Stomach (tissue), 8 donors: ENCODE measurements at regions not wholly inside any gene's neighbourhood (a gene's known extent, or its start where the extent isn't known, plus 50 kb on each side); places are given as distances from the start of the nearest gene placed in this dataset.

Experiments used
- DNase-seq, 2 donors: peaks; one replicate each; pipeline versions ENCODE4 v3.0.0 to v3.0.0-alpha.2; 2013 to 2019
- H3K27ac ChIP-seq, 5 donors: fragments of 200-600 bp in 4 of 5; sonication (generic) in 4 of 5; one replicate each; pipeline ENCODE4 v1.5.1; 2013 to 2019; ENCODE audit warnings: mild to moderate bottlenecking in 1 of 5, moderate library complexity in 1 of 5
- H3K27me3 ChIP-seq, 3 donors: fragments of 200-600 bp; sonication (generic); one replicate each; pipeline ENCODE4 v1.5.1; 2017 to 2019; ENCODE audit warnings: mixed run types in 1 of 3
- H3K36me3 ChIP-seq, 4 donors: fragments of 200-600 bp; sonication (generic); 1 replicate in 3 of 4; 2 replicates in 1 of 4; pipeline ENCODE4 v1.5.1; 2016 to 2019
- H3K4me1 ChIP-seq, 4 donors: fragments of 200-600 bp; sonication (generic); one replicate each; pipeline ENCODE4 v1.5.1; 2016 to 2019
- H3K4me3 ChIP-seq, 4 donors: fragments of 200-600 bp; sonication (generic) in 3 of 4; one replicate each; pipeline ENCODE4 v1.5.1; 2016 to 2019; ENCODE audit warnings: mild to moderate bottlenecking in 1 of 4
- H3K9me3 ChIP-seq, 4 donors: fragments of 200-600 bp; sonication (generic); one replicate each; pipeline ENCODE4 v1.5.1; 2016 to 2019
- CTCF ChIP-seq, 7 experiments: fragments of 450-650 bp in 4 of 7; fragments of 200-600 bp in 3 of 7; sonication (generic) in 3 of 7; IDR thresholded peaks; one replicate each; pipeline ENCODE4 v1.5.1; 2016 to 2019; ENCODE audit warnings: antibody characterized with exemption in 7 of 7, control low read depth in 2 of 7, mild to moderate bottlenecking in 1 of 7
- EP300 ChIP-seq: sonication (generic); formaldehyde crosslinking; IDR thresholded peaks from one replicate; pipeline ENCODE4 v1.6.1; 2017; ENCODE audit warnings: antibody characterized with exemption
- POLR2A ChIP-seq, 4 donors: fragments of 450-650 bp; IDR thresholded peaks; one replicate each; pipeline ENCODE4 v1.6.1; 2016; ENCODE audit warnings: antibody characterized with exemption in 4 of 4, control low read depth in 2 of 4, mild to moderate bottlenecking in 1 of 4, moderate library complexity in 1 of 4
- POLR2AphosphoS5 ChIP-seq, 3 donors: sonication (generic); formaldehyde crosslinking; IDR thresholded peaks; one replicate each; pipeline ENCODE4 v1.6.1; 2016; ENCODE audit warnings: antibody characterized with exemption in 3 of 3
- WGBS, 5 donors: extraction: QIAGEN DNeasy Blood & Tissue Kit in 3 of 5; methylation state at CpG; one replicate each; pipeline versions ENCODE4 v1.1.5 to v1.1.7; 2013 to 2018; 5-methylcytosine and 5-hydroxymethylcytosine counted together
- intact Hi-C: fragments of 100-400 bp; cut with DNase I; formaldehyde crosslinking; loops from one replicate; pipeline ENCODE4 v1.15.1; 2023; ENCODE audit warnings: low total_unique reads
- donor health status: healthy with polysubstance abuse.
- donor health status: Bipolar disorder and iron deficiency.
- donor health status: healthy.

DNA sequence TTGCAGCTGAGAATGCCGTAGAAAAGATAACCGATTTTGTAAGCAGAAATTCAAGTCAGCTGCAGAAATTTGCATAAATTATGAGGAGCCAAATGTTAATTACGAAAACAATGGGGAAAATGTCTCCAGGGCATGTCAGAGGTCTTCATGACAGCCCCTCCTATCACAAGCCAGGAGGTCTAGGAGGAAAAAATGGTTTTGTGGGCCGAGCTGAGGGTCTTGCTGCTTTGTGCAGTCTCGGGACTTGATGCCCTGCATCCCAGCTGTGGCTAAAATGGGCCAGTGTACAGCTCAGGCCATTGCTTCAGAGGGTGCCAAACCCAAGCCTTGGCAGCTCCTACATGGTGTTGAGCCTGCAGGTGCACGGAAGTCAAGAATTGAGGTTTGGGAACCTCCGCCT is 131.2 kb upstream of the PDE3A start:
- no peaks in the 10 kb centered on the region for H3K36me3 ChIP-seq
- 75 to 84% (median 81%) methylated on average over 7 of the region's 7 CpGs for WGBS, 5 donors
- DNase-seq, result no peak
- H3K27me3 ChIP-seq, result no peaks in the 10 kb centered on the region
- H3K9me3 ChIP-seq, result peaks cover 0 to 15% (median 2%) of the 10 kb centered on the region in 4 donors
- intact Hi-C loops, result no loop called here
- H3K4me1 ChIP-seq, result no peaks in the 10 kb centered on the region
- no peak overlapping the region for H3K27ac ChIP-seq
- no peak for TF ChIP-seq POLR2AphosphoS5 (IDR thresholded peaks at IDR 0.05)
- no peak for TF ChIP-seq CTCF (IDR thresholded peaks at IDR 0.05)
- TF ChIP-seq POLR2A (IDR thresholded peaks at IDR 0.05), result no peak
- TF ChIP-seq EP300, result no peak
- no peak overlapping the region for H3K4me3 ChIP-seq

GRCh38 chr12:20245491-20245890 is 122.8 kb upstream of the PDE3A start:
- Histone ChIP-seq H3K27ac (no peak overlapping the region), H3K9me3 (peaks cover 0 to 14% (median 2%) of the 10 kb centered on the region in 4 donors), H3K27me3 (no peaks in the 10 kb centered on the region), H3K4me1 (no peaks in the 10 kb centered on the region), H3K36me3 (no peaks in the 10 kb centered on the region), H3K4me3 (no peak overlapping the region)
- 52 to 73% (median 71%) methylated on average over 1 of the region's 1 CpG for WGBS, 5 donors
- DNase-seq, result peak in 1 of 2 donors; percentile 30
- TF ChIP-seq EP300, result no peak
- no peak for TF ChIP-seq POLR2AphosphoS5 (IDR thresholded peaks at IDR 0.05)
- TF ChIP-seq POLR2A (IDR thresholded peaks at IDR 0.05), result no peak
- no peak for TF ChIP-seq CTCF (IDR thresholded peaks at IDR 0.05)
- intact Hi-C loops, result no loop called here

DNA sequence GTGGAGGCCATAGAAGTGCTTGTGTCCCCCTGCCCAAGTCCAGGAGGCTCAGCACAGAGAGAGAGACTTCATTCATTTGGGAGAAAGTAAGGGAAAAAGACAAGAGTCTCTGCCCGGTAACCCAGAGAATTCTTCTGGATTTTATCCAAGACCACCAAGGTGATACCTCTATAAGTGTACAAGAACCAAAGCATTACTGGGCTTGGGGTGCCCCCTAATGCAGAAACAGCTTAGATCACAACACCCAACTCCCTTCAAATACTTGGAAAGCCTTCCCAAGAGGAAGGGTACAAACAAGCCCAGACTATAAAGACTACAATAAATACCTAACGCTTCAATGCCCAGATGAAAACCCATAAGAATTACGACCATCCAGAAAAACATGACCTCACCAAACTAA is 119.7 kb upstream of the PDE3A start:
- Histone ChIP-seq H3K27me3 (no peaks in the 10 kb centered on the region), H3K4me3 (no peak overlapping the region), H3K27ac (no peak overlapping the region), H3K36me3 (no peaks in the 10 kb centered on the region), H3K4me1 (no peaks in the 10 kb centered on the region), H3K9me3 (peaks cover 0 to 14% (median 2%) of the 10 kb centered on the region in 4 donors)
- no peak for DNase-seq
- no peak for TF ChIP-seq POLR2AphosphoS5 (IDR thresholded peaks at IDR 0.05)
- no peak for TF ChIP-seq CTCF (IDR thresholded peaks at IDR 0.05)
- TF ChIP-seq EP300, result no peak
- no peak for TF ChIP-seq POLR2A (IDR thresholded peaks at IDR 0.05)
- intact Hi-C loops, result no loop called here
- WGBS, 5 donors, result 77 to 91% (median 89%) methylated on average over 3 of the region's 3 CpGs

- TF ChIP-seq POLR2AphosphoS5 (IDR thresholded peaks at IDR 0.05) (no peak), EP300 (no peak), CTCF (IDR thresholded peaks at IDR 0.05) (no peak), POLR2A (IDR thresholded peaks at IDR 0.05) (no peak)
- Histone ChIP-seq H3K36me3 (no peaks in the 10 kb centered on the region), H3K27me3 (no peaks in the 10 kb centered on the region), H3K27ac (no peak overlapping the region), H3K4me3 (no peak overlapping the region), H3K9me3 (peaks cover 0 to 14% (median 2%) of the 10 kb centered on the region in 4 donors), H3K4me1 (no peaks in the 10 kb centered on the region)
- intact Hi-C loops, result no loop called here
- DNase-seq, result no peak
- WGBS, 5 donors, result 78 to 93% (median 88%) methylated on average over 1 of the region's 1 CpG
These were observed 117.6 kb upstream of the PDE3A start for GRCh38 chr12:20250761-20251160.
